Stimulated activated naive CD4-positive, alpha-beta T cell (primary cell): ENCODE measurements at regions not wholly inside any gene's neighbourhood (a gene's known extent, or its start where the extent isn't known, plus 50 kb on each side); places are given as distances from the start of the nearest gene placed in this dataset.
"Not testable (repeated sequence)": the region's sequence is repeated elsewhere in the genome, so short reads cannot be mapped to it uniquely, and the experiment has no call there.

Source experiments
- DNase-seq, 6 experiments: peaks; one replicate each; lab custom pipeline; 2025; lab: John Stamatoyannopoulos, UW

- not testable (repeated sequence) for DNase-seq
Observed at GRCh38 chr4:27075603-27076002, 215.0 kb downstream of the STIM2 start.

GRCh38 chr4:27078934-27079455 lies 218.4 kb downstream of the STIM2 start:
- DNase-seq = no peak

GRCh38 chr4:27081675-27082586 lies 221.3 kb downstream of the STIM2 start:
- DNase-seq = no peak

- DNase-seq = no peak
Observed at GRCh38 chr4:27082776-27083175, 222.1 kb downstream of the STIM2 start.

GRCh38 chr4:27084685-27085361 lies 224.2 kb downstream of the STIM2 start:
- DNase-seq = no peak

GRCh38 chr4:27085396-27085795 lies 224.8 kb downstream of the STIM2 start:
- DNase-seq = no peak

GRCh38 chr4:27087306-27088045 lies 226.8 kb downstream of the STIM2 start:
- no peak for DNase-seq

- no peak for DNase-seq
Observed at GRCh38 chr4:27088491-27088890, 227.8 kb downstream of the STIM2 start.

GRCh38 chr4:27089186-27089585 lies 228.5 kb downstream of the STIM2 start:
- no peak for DNase-seq

- no peak for DNase-seq
Observed at GRCh38 chr4:27090406-27090805, 229.8 kb downstream of the STIM2 start.

GRCh38 chr4:27094224-27094623 lies 233.6 kb downstream of the STIM2 start:
- DNase-seq = no peak

GRCh38 chr4:27094783-27095182 lies 234.1 kb downstream of the STIM2 start:
- DNase-seq = no peak

- DNase-seq = no peak
Observed at GRCh38 chr4:27096142-27096824, 235.6 kb downstream of the STIM2 start.

- no peak for DNase-seq
Observed at GRCh38 chr4:27098034-27098433, 237.4 kb downstream of the STIM2 start.

GRCh38 chr4:27100713-27101112 lies 240.1 kb downstream of the STIM2 start:
- DNase-seq = no peak

GRCh38 chr4:27101126-27101525 lies 240.5 kb downstream of the STIM2 start:
- no peak for DNase-seq

GRCh38 chr4:27101561-27101960 lies 240.9 kb downstream of the STIM2 start:
- DNase-seq = no peak

- no peak for DNase-seq
Observed at GRCh38 chr4:27111627-27112026, 251.0 kb downstream of the STIM2 start.

- DNase-seq = no peak
Observed at GRCh38 chr4:27112587-27112986, 251.9 kb downstream of the STIM2 start.

- DNase-seq = no peak
Observed at GRCh38 chr4:27115221-27115620, 254.6 kb downstream of the STIM2 start.

GRCh38 chr4:27117453-27117852 lies 256.8 kb downstream of the STIM2 start:
- DNase-seq = no peak

GRCh38 chr4:27119239-27119638 lies 258.6 kb downstream of the STIM2 start:
- no peak for DNase-seq
